ENCODE measurements at regions not wholly inside any gene's neighbourhood (a gene's known extent, or its start where the extent isn't known, plus 50 kb on each side); places are given as distances from the start of the nearest gene placed in this dataset.
"Not testable (repeated sequence)": the region's sequence is repeated elsewhere in the genome, so short reads cannot be mapped to it uniquely, and the experiment has no call there.

- Mint-ChIP-seq H3K27ac (ENCODE audit: unreplicated experiment) (no peak overlapping the region), H3K36me3 (ENCODE audit: low read depth, unreplicated experiment) (no peaks in the 10 kb centered on the region), H3K27me3 (ENCODE audit: unreplicated experiment) (no peaks in the 10 kb centered on the region), H3K9me3 (ENCODE audit: unreplicated experiment) (no peaks in the 10 kb centered on the region), H3K4me1 (ENCODE audit: unreplicated experiment) (no peaks in the 10 kb centered on the region), H3K4me3 (ENCODE audit: unreplicated experiment) (no peak overlapping the region)
- no peak for TF ChIP-seq CTCF (IDR thresholded peaks at IDR 0.05; ENCODE audit: unreplicated experiment)
- no peak for DNase-seq (ENCODE audit: low spot score)
Measured at GRCh38 chr3:29026286-29026685, 254.6 kb upstream of the RBMS3 start.

- Mint-ChIP-seq H3K36me3 (ENCODE audit: low read depth, unreplicated experiment) (no peaks in the 10 kb centered on the region), H3K4me1 (ENCODE audit: unreplicated experiment) (no peaks in the 10 kb centered on the region), H3K27me3 (ENCODE audit: unreplicated experiment) (no peaks in the 10 kb centered on the region), H3K9me3 (ENCODE audit: unreplicated experiment) (no peaks in the 10 kb centered on the region), H3K4me3 (ENCODE audit: unreplicated experiment) (no peak overlapping the region), H3K27ac (ENCODE audit: unreplicated experiment) (no peak overlapping the region)
- TF ChIP-seq CTCF (IDR thresholded peaks at IDR 0.05; ENCODE audit: unreplicated experiment), result no peak
- no peak for DNase-seq (ENCODE audit: low spot score)
Measured at GRCh38 chr3:29026959-29027358, 253.9 kb upstream of the RBMS3 start.

GRCh38 chr3:29031175-29031574 is 249.7 kb upstream of the RBMS3 start:
- H3K4me1 Mint-ChIP-seq (ENCODE audit: unreplicated experiment); H3K27ac Mint-ChIP-seq (ENCODE audit: unreplicated experiment); H3K36me3 Mint-ChIP-seq (ENCODE audit: low read depth, unreplicated experiment); H3K9me3 Mint-ChIP-seq (ENCODE audit: unreplicated experiment); H3K4me3 Mint-ChIP-seq (ENCODE audit: unreplicated experiment); H3K27me3 Mint-ChIP-seq (ENCODE audit: unreplicated experiment); DNase-seq (ENCODE audit: low spot score): not testable (repeated sequence)

GRCh38 chr3:29033511-29033910 is 247.4 kb upstream of the RBMS3 start:
- no peaks in the 10 kb centered on the region for H3K27me3 Mint-ChIP-seq (ENCODE audit: unreplicated experiment)
- TF ChIP-seq CTCF (IDR thresholded peaks at IDR 0.05; ENCODE audit: unreplicated experiment), result no peak
- H3K9me3 Mint-ChIP-seq (ENCODE audit: unreplicated experiment), result no peaks in the 10 kb centered on the region
- DNase-seq (ENCODE audit: low spot score), result no peak
- H3K4me3 Mint-ChIP-seq (ENCODE audit: unreplicated experiment), result no peak overlapping the region
- H3K4me1 Mint-ChIP-seq (ENCODE audit: unreplicated experiment), result no peaks in the 10 kb centered on the region
- H3K27ac Mint-ChIP-seq (ENCODE audit: unreplicated experiment), result no peak overlapping the region
- H3K36me3 Mint-ChIP-seq (ENCODE audit: low read depth, unreplicated experiment), result no peaks in the 10 kb centered on the region

- no peak for TF ChIP-seq CTCF (IDR thresholded peaks at IDR 0.05; ENCODE audit: unreplicated experiment)
- peaks cover 7% of the 10 kb centered on the region for H3K4me1 Mint-ChIP-seq (ENCODE audit: unreplicated experiment)
- no peak overlapping the region for H3K4me3 Mint-ChIP-seq (ENCODE audit: unreplicated experiment)
- H3K27me3 Mint-ChIP-seq (ENCODE audit: unreplicated experiment), result peaks cover 2% of the 10 kb centered on the region
- H3K27ac Mint-ChIP-seq (ENCODE audit: unreplicated experiment), result no peak overlapping the region
- DNase-seq (ENCODE audit: low spot score), result no peak
- H3K9me3 Mint-ChIP-seq (ENCODE audit: unreplicated experiment), result no peaks in the 10 kb centered on the region
- H3K36me3 Mint-ChIP-seq (ENCODE audit: low read depth, unreplicated experiment), result no peaks in the 10 kb centered on the region
Measured at GRCh38 chr3:29050155-29050554, 230.7 kb upstream of the RBMS3 start.

GRCh38 chr3:29057326-29057725 is 223.5 kb upstream of the RBMS3 start:
- Mint-ChIP-seq H3K9me3 (ENCODE audit: unreplicated experiment) (no peaks in the 10 kb centered on the region), H3K36me3 (ENCODE audit: low read depth, unreplicated experiment) (no peaks in the 10 kb centered on the region), H3K4me1 (ENCODE audit: unreplicated experiment) (peaks cover 7% of the 10 kb centered on the region), H3K27me3 (ENCODE audit: unreplicated experiment) (peaks cover 3% of the 10 kb centered on the region), H3K4me3 (ENCODE audit: unreplicated experiment) (no peak overlapping the region), H3K27ac (ENCODE audit: unreplicated experiment) (no peak overlapping the region)
- no peak for DNase-seq (ENCODE audit: low spot score)
- no peak for TF ChIP-seq CTCF (IDR thresholded peaks at IDR 0.05; ENCODE audit: unreplicated experiment)
